Astrocyte (in vitro differentiated cells and primary cell): ENCODE measurements at regions not wholly inside any gene's neighbourhood (a gene's known extent, or its start where the extent isn't known, plus 50 kb on each side); places are given as distances from the start of the nearest gene placed in this dataset.

Source experiments
- DNase-seq: peaks from one replicate; pipeline ENCODE4 v3.0.0-alpha.2; 2010; ENCODE audit warnings: low read depth
- FAIRE-seq: peaks from 2 replicates; lab custom pipeline; 2011; peaks lifted over from hg19 to GRCh38; lab: Jason Lieb, UNC
- H2AFZ ChIP-seq: 2 replicates; pipeline ENCODE4 v1.6.0; 2012; ENCODE audit warnings: low read depth, low read length, inconsistent platforms
- H3K27ac ChIP-seq: 2 replicates; pipeline ENCODE4 v1.5.1; 2011; ENCODE audit warnings: low read depth, low read length, inconsistent platforms
- H3K27me3 ChIP-seq: 2 replicates; pipeline ENCODE4 v1.6.0; 2011; ENCODE audit warnings: low read length, inconsistent platforms; ENCODE audit not compliant: insufficient read depth
- H3K36me3 ChIP-seq: 2 replicates; pipeline ENCODE4 v1.5.1; 2011; ENCODE audit warnings: low read length, inconsistent platforms; ENCODE audit not compliant: insufficient read depth
- H3K4me1 ChIP-seq: 2 replicates; pipeline ENCODE4 v1.5.1; 2011; ENCODE audit warnings: low read length, inconsistent platforms; ENCODE audit not compliant: insufficient read depth
- H3K4me2 ChIP-seq: 2 replicates; pipeline ENCODE4 v1.6.0; 2012; ENCODE audit warnings: low read length, inconsistent platforms
- H3K4me3 ChIP-seq: 2 replicates; pipeline ENCODE4 v1.5.1; 2011; ENCODE audit warnings: low read depth, mild to moderate bottlenecking, low read length, inconsistent platforms; ENCODE audit not compliant: insufficient read depth
- H3K79me2 ChIP-seq: 2 replicates; pipeline ENCODE4 v1.6.0; 2012; ENCODE audit warnings: mild to moderate bottlenecking, low read length, inconsistent platforms; ENCODE audit not compliant: insufficient read depth
- H3K9ac ChIP-seq: 2 replicates; pipeline ENCODE4 v1.6.0; 2012; ENCODE audit warnings: mild to moderate bottlenecking, low read length, inconsistent platforms
- H3K9me3 ChIP-seq: 2 replicates; pipeline ENCODE4 v1.5.1; 2012; ENCODE audit warnings: low read depth, mild to moderate bottlenecking, low read length, inconsistent platforms; ENCODE audit not compliant: insufficient read depth
- H4K20me1 ChIP-seq: 2 replicates; pipeline ENCODE4 v1.6.0; 2012; ENCODE audit warnings: low read length, inconsistent platforms; ENCODE audit not compliant: insufficient read depth
- H3K27ac Mint-ChIP-seq: one replicate; pipeline ENCODE4 v1.8.0; 2021; ENCODE audit warnings: mild to moderate bottlenecking, mixed read lengths; ENCODE audit not compliant: unreplicated experiment
- H3K27me3 Mint-ChIP-seq: one replicate; pipeline ENCODE4 v1.8.0; 2021; ENCODE audit warnings: low read depth, mixed read lengths; ENCODE audit not compliant: unreplicated experiment
- H3K36me3 Mint-ChIP-seq: one replicate; pipeline ENCODE4 v1.8.0; 2021; ENCODE audit warnings: low read depth, mixed read lengths; ENCODE audit not compliant: unreplicated experiment
- H3K4me1 Mint-ChIP-seq: one replicate; pipeline ENCODE4 v1.8.0; 2021; ENCODE audit warnings: low read depth, mixed read lengths; ENCODE audit not compliant: unreplicated experiment
- H3K4me3 Mint-ChIP-seq: one replicate; pipeline ENCODE4 v1.8.0; 2021; ENCODE audit warnings: mild to moderate bottlenecking, moderate library complexity, mixed read lengths; ENCODE audit not compliant: unreplicated experiment
- H3K9me3 Mint-ChIP-seq: one replicate; pipeline ENCODE4 v1.8.0; 2021; ENCODE audit warnings: mild to moderate bottlenecking, mixed read lengths; ENCODE audit not compliant: unreplicated experiment
- CTCF ChIP-seq: IDR thresholded peaks from 2 replicates; pipeline ENCODE4 v1.5.1; 2011; ENCODE audit warnings: low read depth, mild to moderate bottlenecking, inconsistent platforms, low read length, moderate library complexity; ENCODE audit not compliant: insufficient read depth
- EZH2 ChIP-seq: IDR thresholded peaks from 2 replicates; pipeline ENCODE4 v1.6.1; 2012; ENCODE audit warnings: mild to moderate bottlenecking, low read length, inconsistent platforms; ENCODE audit not compliant: insufficient read depth

- Histone ChIP-seq H3K27ac (no peak overlapping the region), H3K4me2 (no peak overlapping the region), H3K36me3 (no peaks in the 10 kb centered on the region), H3K4me1 (no peaks in the 10 kb centered on the region), H3K9me3 (no peaks in the 10 kb centered on the region), H4K20me1 (no peaks in the 10 kb centered on the region), H3K27me3 (no peaks in the 10 kb centered on the region), H2AFZ (no peak overlapping the region), H3K9ac (no peak overlapping the region), H3K4me3 (no peak overlapping the region), H3K79me2 (no peaks in the 10 kb centered on the region)
- Mint-ChIP-seq H3K27me3 (no peaks in the 10 kb centered on the region), H3K4me3 (no peak overlapping the region), H3K27ac (no peak overlapping the region), H3K36me3 (no peaks in the 10 kb centered on the region), H3K4me1 (no peaks in the 10 kb centered on the region), H3K9me3 (peaks cover 2% of the 10 kb centered on the region)
- no peak for FAIRE-seq
- no peak for TF ChIP-seq EZH2
- no peak for TF ChIP-seq CTCF
- DNase-seq = no peak
These were observed 388.8 kb downstream of the CBLN2 start for GRCh38 chr18:72155327-72155726.

- no peak for TF ChIP-seq CTCF
- TF ChIP-seq EZH2 = no peak
- Mint-ChIP-seq H3K36me3 (no peaks in the 10 kb centered on the region), H3K27me3 (no peaks in the 10 kb centered on the region), H3K4me1 (no peaks in the 10 kb centered on the region), H3K27ac (no peak overlapping the region), H3K4me3 (no peak overlapping the region), H3K9me3 (peaks cover 2% of the 10 kb centered on the region)
- Histone ChIP-seq H3K4me1 (no peaks in the 10 kb centered on the region), H3K27me3 (no peaks in the 10 kb centered on the region), H4K20me1 (no peaks in the 10 kb centered on the region), H3K4me2 (no peak overlapping the region), H3K36me3 (no peaks in the 10 kb centered on the region), H3K27ac (no peak overlapping the region), H3K9me3 (no peaks in the 10 kb centered on the region), H3K9ac (no peak overlapping the region), H3K79me2 (no peaks in the 10 kb centered on the region), H2AFZ (no peak overlapping the region), H3K4me3 (no peak overlapping the region)
- FAIRE-seq (no peak), DNase-seq (no peak)
These were observed 389.2 kb downstream of the CBLN2 start for GRCh38 chr18:72154926-72155325.

GRCh38 chr18:72152935-72153334, 391.2 kb downstream of the CBLN2 start:
- H3K9me3 ChIP-seq = no peaks in the 10 kb centered on the region
- H4K20me1 ChIP-seq = no peaks in the 10 kb centered on the region
- Mint-ChIP-seq H3K27me3 (no peaks in the 10 kb centered on the region), H3K9me3 (peaks cover 2% of the 10 kb centered on the region), H3K4me3 (no peak overlapping the region), H3K27ac (no peak overlapping the region), H3K36me3 (no peaks in the 10 kb centered on the region), H3K4me1 (no peaks in the 10 kb centered on the region)
- no peak overlapping the region for H3K4me3 ChIP-seq
- no peak overlapping the region for H2AFZ ChIP-seq
- no peaks in the 10 kb centered on the region for H3K27me3 ChIP-seq
- TF ChIP-seq EZH2 (no peak), CTCF (no peak)
- no peak overlapping the region for H3K9ac ChIP-seq
- DNase-seq = no peak
- no peaks in the 10 kb centered on the region for H3K79me2 ChIP-seq
- H3K36me3 ChIP-seq = no peaks in the 10 kb centered on the region
- no peak for FAIRE-seq
- no peaks in the 10 kb centered on the region for H3K4me1 ChIP-seq
- H3K4me2 ChIP-seq = no peak overlapping the region
- H3K27ac ChIP-seq = no peak overlapping the region
